ENCODE measurements at regions not wholly inside any gene's neighbourhood (a gene's known extent, or its start where the extent isn't known, plus 50 kb on each side); places are given as distances from the start of the nearest gene placed in this dataset.
"Not testable (repeated sequence)": the region's sequence is repeated elsewhere in the genome, so short reads cannot be mapped to it uniquely, and the experiment has no call there.

- ATAC-seq = no peak
Measured at GRCh38 chr5:91841423-91841822, 458.3 kb upstream of the ARRDC3 start.

GRCh38 chr5:91840412-91840811, 457.3 kb upstream of the ARRDC3 start:
- no peak for ATAC-seq
- no peak for DNase-seq (ENCODE audit: low spot score)

More at GRCh38 chr5:91841423-91841822, 458.3 kb upstream of the ARRDC3 start:
- DNase-seq (ENCODE audit: low spot score) = no peak

- DNase-seq (ENCODE audit: low spot score) = no peak
Measured at GRCh38 chr5:91839721-91840120, 456.6 kb upstream of the ARRDC3 start.

GRCh38 chr5:91839233-91839632, 456.1 kb upstream of the ARRDC3 start:
- ATAC-seq (no peak), DNase-seq (ENCODE audit: low spot score) (no peak)

More at GRCh38 chr5:91839721-91840120, 456.6 kb upstream of the ARRDC3 start:
- ATAC-seq = no peak

GRCh38 chr5:91830361-91830953, 447.3 kb upstream of the ARRDC3 start:
- no peak for DNase-seq (ENCODE audit: low spot score)
- ATAC-seq = no peak

GRCh38 chr5:91825618-91826017, 442.5 kb upstream of the ARRDC3 start:
- ATAC-seq = no peak
- no peak for DNase-seq (ENCODE audit: low spot score)

- ATAC-seq (no peak), DNase-seq (ENCODE audit: low spot score) (no peak)
Measured at GRCh38 chr5:91824406-91824805, 441.3 kb upstream of the ARRDC3 start.

GRCh38 chr5:91820874-91821273, 437.8 kb upstream of the ARRDC3 start:
- ATAC-seq (no peak), DNase-seq (ENCODE audit: low spot score) (no peak)

GRCh38 chr5:91816681-91817080, 433.6 kb upstream of the ARRDC3 start:
- ATAC-seq (no peak), DNase-seq (ENCODE audit: low spot score) (no peak)

- ATAC-seq = no peak
Measured at GRCh38 chr5:91797576-91797975, 414.5 kb upstream of the ARRDC3 start.

GRCh38 chr5:91794856-91795548, 411.9 kb upstream of the ARRDC3 start:
- no peak for DNase-seq (ENCODE audit: low spot score)
- no peak for ATAC-seq

More at GRCh38 chr5:91797576-91797975, 414.5 kb upstream of the ARRDC3 start:
- DNase-seq (ENCODE audit: low spot score) = no peak

- ATAC-seq = no peak
Measured at GRCh38 chr5:91794455-91794854, 411.3 kb upstream of the ARRDC3 start.

GRCh38 chr5:91787718-91788117, 404.6 kb upstream of the ARRDC3 start:
- DNase-seq (ENCODE audit: low spot score) = no peak
- ATAC-seq = no peak

More at GRCh38 chr5:91794455-91794854, 411.3 kb upstream of the ARRDC3 start:
- DNase-seq (ENCODE audit: low spot score) = no peak

- DNase-seq (ENCODE audit: low spot score) = no peak
Measured at GRCh38 chr5:91777671-91778070, 394.6 kb upstream of the ARRDC3 start.

GRCh38 chr5:91776249-91776648, 393.1 kb upstream of the ARRDC3 start:
- no peak for ATAC-seq
- no peak for DNase-seq (ENCODE audit: low spot score)

More at GRCh38 chr5:91777671-91778070, 394.6 kb upstream of the ARRDC3 start:
- no peak for ATAC-seq

- ATAC-seq (no peak), DNase-seq (ENCODE audit: low spot score) (no peak)
Measured at GRCh38 chr5:91770400-91770799, 387.3 kb upstream of the ARRDC3 start.

GRCh38 chr5:91757383-91757782, 374.3 kb upstream of the ARRDC3 start:
- not testable (repeated sequence) for ATAC-seq; DNase-seq (ENCODE audit: low spot score)

GRCh38 chr5:91754990-91755389, 371.9 kb upstream of the ARRDC3 start:
- ATAC-seq (no peak), DNase-seq (ENCODE audit: low spot score) (no peak)

- not testable (repeated sequence) for ATAC-seq; DNase-seq (ENCODE audit: low spot score)
Measured at GRCh38 chr5:91744470-91744869, 361.4 kb upstream of the ARRDC3 start.

- no peak for DNase-seq (ENCODE audit: low spot score)
- no peak for ATAC-seq
Measured at GRCh38 chr5:91742550-91742949, 359.4 kb upstream of the ARRDC3 start.

- DNase-seq (ENCODE audit: low spot score) = no peak
- ATAC-seq = no peak
Measured at GRCh38 chr5:91741764-91742505, 358.8 kb upstream of the ARRDC3 start.

GRCh38 chr5:91730026-91730425, 346.9 kb upstream of the ARRDC3 start:
- DNase-seq (ENCODE audit: low spot score) = no peak
- ATAC-seq = no peak
